Activated B cell treated with CpG ODN at 0.5 μM for 24 hours (primary cell): ENCODE measurements at regions not wholly inside any gene's neighbourhood (a gene's known extent, or its start where the extent isn't known, plus 50 kb on each side); places are given as distances from the start of the nearest gene placed in this dataset.

Experiments used
- ATAC-seq: fragments of 200-7000 bp; cut with Tn5 transposase; one replicate; pipeline ENCODE4 v1.10.0; 2021; ENCODE audit warnings: low read depth, mild to moderate bottlenecking, moderate library complexity
- CTCF ChIA-PET: fragments of 350-600 bp; sonication (Branson Sonifier 250); formaldehyde crosslinking; loops from one replicate; lab custom pipeline; 2021; ENCODE audit warnings: antibody characterized with exemption; lab: Charles Lee
- POLR2A ChIA-PET: fragments of 350-600 bp; sonication (Branson Sonifier 250); formaldehyde crosslinking; loops from one replicate; lab custom pipeline; 2021; ENCODE audit warnings: antibody characterized with exemption; lab: Charles Lee
- DNase-seq: peaks from one replicate; pipeline ENCODE4 v3.0.0; 2022
- H3K27ac Mint-ChIP-seq: one replicate; pipeline ENCODE4 v1.8.0; 2020; ENCODE audit warnings: mixed read lengths
- H3K27me3 Mint-ChIP-seq: one replicate; pipeline ENCODE4 v1.8.0; 2021; ENCODE audit warnings: mixed read lengths
- H3K36me3 Mint-ChIP-seq: one replicate; pipeline ENCODE4 v1.8.0; 2021; ENCODE audit warnings: low read depth, mixed read lengths
- H3K4me1 Mint-ChIP-seq: one replicate; pipeline ENCODE4 v1.8.0; 2021; ENCODE audit warnings: mixed read lengths
- H3K4me3 Mint-ChIP-seq: one replicate; pipeline ENCODE4 v1.8.0; 2020; ENCODE audit warnings: mild to moderate bottlenecking, mixed read lengths
- H3K9me3 Mint-ChIP-seq: one replicate; pipeline ENCODE4 v1.8.0; 2020; ENCODE audit warnings: mixed read lengths
- CTCF ChIP-seq: fragments of 200-600 bp; IDR thresholded peaks from one replicate; pipeline ENCODE4 v1.8.0; 2022; ENCODE audit warnings: antibody characterized with exemption, mild to moderate bottlenecking
- intact Hi-C: fragments of 100-400 bp; cut with micrococcal nuclease; formaldehyde crosslinking; loops from one replicate; pipeline ENCODE4 v1.15.1; 2024

DNA sequence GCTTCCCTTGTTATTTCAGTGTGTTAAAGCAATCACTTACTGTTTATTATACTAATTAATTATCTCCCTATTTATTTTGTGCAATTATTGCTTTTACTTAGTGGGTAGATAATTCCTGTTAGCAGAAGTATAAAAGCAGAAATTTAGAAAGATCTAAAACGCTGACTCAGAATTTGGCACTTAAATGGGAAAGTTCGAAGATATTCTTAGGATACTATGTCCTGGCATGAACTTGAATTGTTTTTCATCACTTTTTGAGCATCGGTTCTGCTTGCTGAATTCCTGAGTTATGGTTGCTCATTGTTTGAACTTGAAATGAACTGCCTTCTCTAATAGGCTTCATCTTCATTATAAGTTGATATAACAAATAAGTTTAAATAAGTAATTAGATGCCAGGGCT, 325.4 kb downstream of the JRKL start:
- ChIA-PET POLR2A (no interaction called here), CTCF (no interaction called here)
- ATAC-seq: no peak
- DNase-seq: no peak
- no peak for TF ChIP-seq CTCF
- no peaks in the 10 kb centered on the region for H3K4me1 Mint-ChIP-seq
- H3K4me3 Mint-ChIP-seq: no peak overlapping the region
- no peaks in the 10 kb centered on the region for H3K27me3 Mint-ChIP-seq
- intact Hi-C loops: no loop called here
- no peak overlapping the region for H3K27ac Mint-ChIP-seq
- no peaks in the 10 kb centered on the region for H3K9me3 Mint-ChIP-seq
- no peaks in the 10 kb centered on the region for H3K36me3 Mint-ChIP-seq

GRCh38 chr11:96736601-96737000, 346.8 kb downstream of the JRKL start:
- H3K9me3 Mint-ChIP-seq: peaks cover 3% of the 10 kb centered on the region
- ChIA-PET POLR2A (no interaction called here), CTCF (no interaction called here)
- intact Hi-C loops: no loop called here
- ATAC-seq (no peak), DNase-seq (no peak)
- no peaks in the 10 kb centered on the region for H3K36me3 Mint-ChIP-seq
- H3K27ac Mint-ChIP-seq: no peak overlapping the region
- no peak overlapping the region for H3K4me3 Mint-ChIP-seq
- no peaks in the 10 kb centered on the region for H3K4me1 Mint-ChIP-seq
- TF ChIP-seq CTCF: no peak
- H3K27me3 Mint-ChIP-seq: no peaks in the 10 kb centered on the region

DNA sequence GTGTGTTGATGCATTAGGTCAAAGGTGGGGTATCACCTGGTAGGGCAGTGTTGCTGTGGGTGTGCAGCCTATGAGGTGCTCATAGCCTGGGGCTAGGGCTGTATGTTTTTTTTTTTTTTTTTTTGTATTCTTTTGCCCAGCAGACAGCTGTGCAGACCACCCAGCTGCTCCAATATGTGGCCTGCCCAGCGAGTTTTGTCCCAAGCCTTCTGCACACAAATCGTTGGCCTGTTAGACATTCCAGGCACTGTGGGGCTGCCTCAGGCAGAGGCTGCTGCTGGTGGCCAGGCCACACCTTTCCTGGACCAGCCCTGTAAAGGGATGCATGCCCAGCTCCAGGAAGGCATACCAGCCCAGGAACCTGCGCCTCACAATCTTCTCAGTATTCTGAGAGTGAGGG, 348.5 kb downstream of the JRKL start:
- no peak for DNase-seq
- no peak overlapping the region for H3K4me3 Mint-ChIP-seq

GRCh38 chr11:96741068-96741467, 351.3 kb downstream of the JRKL start:
- ATAC-seq: no peak
- ChIA-PET POLR2A (no interaction called here), CTCF (no interaction called here)
- no peak overlapping the region for H3K27ac Mint-ChIP-seq
- H3K4me3 Mint-ChIP-seq: no peak overlapping the region
- intact Hi-C loops: no loop called here
- TF ChIP-seq CTCF: no peak
- H3K27me3 Mint-ChIP-seq: no peaks in the 10 kb centered on the region
- H3K36me3 Mint-ChIP-seq: no peaks in the 10 kb centered on the region
- no peak for DNase-seq
- H3K9me3 Mint-ChIP-seq: peaks cover 3% of the 10 kb centered on the region
- H3K4me1 Mint-ChIP-seq: no peaks in the 10 kb centered on the region

More for the DNA sequence above, 348.5 kb downstream of the JRKL start:
- H3K27ac Mint-ChIP-seq: no peak overlapping the region
- H3K9me3 Mint-ChIP-seq: peaks cover 3% of the 10 kb centered on the region
- TF ChIP-seq CTCF: no peak
- ChIA-PET CTCF (no interaction called here), POLR2A (no interaction called here)
- H3K27me3 Mint-ChIP-seq: no peaks in the 10 kb centered on the region
- intact Hi-C loops: no loop called here
- no peaks in the 10 kb centered on the region for H3K36me3 Mint-ChIP-seq
- H3K4me1 Mint-ChIP-seq: no peaks in the 10 kb centered on the region
- ATAC-seq: no peak

DNA sequence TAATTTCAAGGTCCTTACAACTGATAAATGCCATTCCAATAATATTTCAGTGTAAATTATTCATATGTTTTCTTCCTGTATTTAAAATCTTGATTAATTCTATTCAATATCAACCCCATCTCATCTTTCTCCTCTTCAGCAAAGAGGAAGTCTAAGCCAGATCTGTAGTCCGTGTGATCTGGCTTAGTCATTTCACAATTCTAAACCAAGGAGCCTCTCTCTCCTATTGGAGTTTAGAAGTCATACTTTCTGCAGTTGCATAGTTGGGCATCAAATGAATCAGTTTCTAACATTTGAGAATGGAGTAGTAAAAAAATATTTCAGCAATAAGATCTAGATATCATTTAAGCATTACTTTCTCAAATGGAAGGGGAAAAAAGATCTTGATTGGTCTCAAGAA, 354.9 kb downstream of the JRKL start:
- intact Hi-C loops: no loop called here
- Mint-ChIP-seq H3K27me3 (no peaks in the 10 kb centered on the region), H3K27ac (no peak overlapping the region), H3K4me1 (no peaks in the 10 kb centered on the region), H3K36me3 (no peaks in the 10 kb centered on the region), H3K9me3 (no peaks in the 10 kb centered on the region), H3K4me3 (no peak overlapping the region)
- no peak for ATAC-seq
- no peak for DNase-seq
- TF ChIP-seq CTCF: no peak
- POLR2A ChIA-PET: no interaction called here
- CTCF ChIA-PET: no interaction called here
